Mesenchymal stem cell (in vitro differentiated cells and primary cell): ENCODE measurements at regions not wholly inside any gene's neighbourhood (a gene's known extent, or its start where the extent isn't known, plus 50 kb on each side); places are given as distances from the start of the nearest gene placed in this dataset.
"Not testable (repeated sequence)": the region's sequence is repeated elsewhere in the genome, so short reads cannot be mapped to it uniquely, and the experiment has no call there.

ENCODE experiments used
- DNase-seq: peaks from one replicate; pipeline ENCODE4 v3.0.0-alpha.2; 2013
- H2AFZ ChIP-seq: one replicate; pipeline ENCODE4 v1.6.1; 2013; ENCODE audit warnings: low read depth, mild to moderate bottlenecking, control low read depth, inconsistent platforms, low read length, moderate library complexity
- H2AK5ac ChIP-seq: 2 replicates; pipeline ENCODE4 v1.6.1; 2013; ENCODE audit warnings: low read length, moderate library complexity, mild to moderate bottlenecking, inconsistent platforms; ENCODE audit not compliant: severe bottlenecking
- H2BK120ac ChIP-seq: one replicate; pipeline ENCODE4 v1.6.1; 2013; ENCODE audit warnings: low read depth, mild to moderate bottlenecking, inconsistent platforms, low read length, moderate library complexity
- H2BK12ac ChIP-seq, 2 experiments: one replicate each; pipeline ENCODE4 v1.6.1; 2013; ENCODE audit warnings: inconsistent platforms in 2 of 2, low read length in 2 of 2, mild to moderate bottlenecking in 2 of 2, moderate library complexity in 2 of 2, control low read depth in 1 of 2
- H2BK15ac ChIP-seq: one replicate; pipeline ENCODE4 v1.6.1; 2013; ENCODE audit warnings: mild to moderate bottlenecking, low read depth, inconsistent platforms; ENCODE audit not compliant: poor library complexity, severe bottlenecking
- H2BK5ac ChIP-seq: 2 replicates; pipeline ENCODE4 v1.6.1; 2013; ENCODE audit warnings: low read depth, mild to moderate bottlenecking, low read length, control low read depth, inconsistent platforms; ENCODE audit not compliant: poor library complexity, severe bottlenecking
- H3K14ac ChIP-seq, 2 experiments: one replicate each; pipeline ENCODE4 v1.6.1; 2013; ENCODE audit warnings: inconsistent platforms in 2 of 2, low read length in 2 of 2, control low read depth in 1 of 2, mild to moderate bottlenecking in 1 of 2, moderate library complexity in 1 of 2
- H3K18ac ChIP-seq, 2 experiments: one replicate each; pipeline ENCODE4 v1.6.1; 2013; ENCODE audit warnings: inconsistent platforms in 2 of 2, low read length in 2 of 2, control low read depth in 1 of 2, low read depth in 1 of 2, mild to moderate bottlenecking in 1 of 2
- H3K23ac ChIP-seq, 2 experiments: one replicate each; pipeline ENCODE4 v1.6.1; 2013; ENCODE audit warnings: inconsistent platforms in 2 of 2, low read length in 2 of 2, mild to moderate bottlenecking in 2 of 2, moderate library complexity in 2 of 2, control low read depth in 1 of 2
- H3K27ac ChIP-seq: 2 replicates; pipeline ENCODE4 v1.5.1; 2013; ENCODE audit warnings: mild to moderate bottlenecking, moderate library complexity, low read length, control low read depth, inconsistent platforms; ENCODE audit not compliant: poor library complexity, severe bottlenecking
- H3K27me3 ChIP-seq, 2 experiments: 2 replicates each; pipeline versions ENCODE4 v1.6.1 to v1.7.0; 2013; ENCODE audit warnings: low read length in 2 of 2, mild to moderate bottlenecking in 2 of 2, moderate library complexity in 2 of 2, control low read depth in 1 of 2, inconsistent platforms in 1 of 2; ENCODE audit not compliant: control insufficient read depth in 1 of 2, insufficient read depth in 1 of 2
- H3K36me3 ChIP-seq, 2 experiments: 2 replicates each; pipeline versions ENCODE4 v1.6.1 to v1.7.0; 2013; ENCODE audit warnings: low read length in 2 of 2, control low read depth in 1 of 2, inconsistent platforms in 1 of 2, low read depth in 1 of 2, mild to moderate bottlenecking in 1 of 2; ENCODE audit not compliant: insufficient read depth in 2 of 2, control insufficient read depth in 1 of 2
- H3K4ac ChIP-seq, 2 experiments: one replicate each; pipeline ENCODE4 v1.6.1; 2013; ENCODE audit warnings: inconsistent platforms in 2 of 2, low read length in 2 of 2, mild to moderate bottlenecking in 2 of 2, moderate library complexity in 2 of 2, control low read depth in 1 of 2, low read depth in 1 of 2
- H3K4me1 ChIP-seq: 2 replicates; pipeline ENCODE4 v1.6.1; 2013; ENCODE audit warnings: low read depth, low read length, control low read depth; ENCODE audit not compliant: control insufficient read depth, insufficient read depth
- H3K4me2 ChIP-seq: 2 replicates; pipeline ENCODE4 v1.6.1; 2013; ENCODE audit warnings: low read length, mild to moderate bottlenecking, inconsistent platforms; ENCODE audit not compliant: poor library complexity, severe bottlenecking
- H3K4me3 ChIP-seq, 2 experiments: 2 replicates each; pipeline versions ENCODE4 v1.5.1 to v1.7.0; 2013; ENCODE audit warnings: low read length in 2 of 2, mild to moderate bottlenecking in 2 of 2, control low read depth in 1 of 2, low read depth in 1 of 2; ENCODE audit not compliant: insufficient read depth in 1 of 2
- H3K79me1 ChIP-seq: replicated peaks from 2 replicates; pipeline ENCODE4 v1.6.1; 2013; ENCODE audit warnings: mild to moderate bottlenecking, control low read depth, low read length, inconsistent platforms; ENCODE audit not compliant: poor library complexity, severe bottlenecking
- H3K9ac ChIP-seq: 2 replicates; pipeline ENCODE4 v1.7.0; 2013; ENCODE audit warnings: mild to moderate bottlenecking, low read length, moderate library complexity
- H3K9me3 ChIP-seq: 2 replicates; pipeline ENCODE4 v1.7.0; 2013; ENCODE audit warnings: mild to moderate bottlenecking, low read length; ENCODE audit not compliant: control insufficient read depth
- H4K8ac ChIP-seq: one replicate; pipeline ENCODE4 v1.6.1; 2013; ENCODE audit warnings: inconsistent platforms, mild to moderate bottlenecking, low read length, moderate library complexity
- H4K91ac ChIP-seq: one replicate; pipeline ENCODE4 v1.6.1; 2013; ENCODE audit warnings: mild to moderate bottlenecking, low read length, inconsistent platforms
- WGBS: methylation state at CpG from one replicate; pipeline ENCODE4 v1.1.7; 2013; ENCODE audit warnings: mixed read lengths; 5-methylcytosine and 5-hydroxymethylcytosine counted together

GRCh38 chr4:126762663-126763247 is 870.0 kb upstream of the INTU start:
- no peak overlapping the region for H2BK5ac ChIP-seq
- 100% methylated on average over 2 of the region's 5 CpGs for whole genome bisulfite sequencing

GRCh38 chr4:126766241-126766640 is 866.5 kb upstream of the INTU start:
- no peak overlapping the region for H3K4me2 ChIP-seq
- H3K4ac ChIP-seq, result no peak overlapping the region
- DNase-seq, result no peak
- H2AK5ac ChIP-seq, result no peak overlapping the region
- no peaks in the 10 kb centered on the region for H3K4me1 ChIP-seq
- no peak overlapping the region for H4K91ac ChIP-seq
- H3K9me3 ChIP-seq, result peaks cover 9% of the 10 kb centered on the region
- no peaks in the 10 kb centered on the region for H3K27me3 ChIP-seq
- no peak overlapping the region for H4K8ac ChIP-seq
- no peak overlapping the region for H3K4me3 ChIP-seq
- peak overlapping the region; percentile 45 for H3K9ac ChIP-seq
- no peaks in the 10 kb centered on the region for H3K79me1 ChIP-seq
- no peak overlapping the region for H2BK5ac ChIP-seq
- no peak overlapping the region for H2BK120ac ChIP-seq
- no peak overlapping the region for H3K23ac ChIP-seq
- H2AFZ ChIP-seq, result no peak overlapping the region
- H3K27ac ChIP-seq, result no peak overlapping the region
- H3K36me3 ChIP-seq, result no peaks in the 10 kb centered on the region
- WGBS, result 63% methylated on average over 1 of the region's 2 CpGs
- no peak overlapping the region for H2BK12ac ChIP-seq
- H3K14ac ChIP-seq, result no peak overlapping the region
- H2BK15ac ChIP-seq, result no peak overlapping the region
- H3K18ac ChIP-seq, result peak overlapping the region in 1 of 2 experiments; percentile 34

More at GRCh38 chr4:126762663-126763247, 870.0 kb upstream of the INTU start:
- no peak overlapping the region for H3K9ac ChIP-seq
- H3K4me3 ChIP-seq, result no peak overlapping the region
- H3K4me2 ChIP-seq, result no peak overlapping the region
- no peak overlapping the region for H3K4ac ChIP-seq
- H3K9me3 ChIP-seq, result peaks cover 9% of the 10 kb centered on the region
- no peak overlapping the region for H3K23ac ChIP-seq
- H2AK5ac ChIP-seq, result no peak overlapping the region
- H3K18ac ChIP-seq, result no peak overlapping the region
- no peak overlapping the region for H4K8ac ChIP-seq
- H3K27me3 ChIP-seq, result no peaks in the 10 kb centered on the region
- no peak for DNase-seq
- H3K14ac ChIP-seq, result no peak overlapping the region
- no peak overlapping the region for H4K91ac ChIP-seq
- no peak overlapping the region for H2BK15ac ChIP-seq
- no peaks in the 10 kb centered on the region for H3K36me3 ChIP-seq
- H3K4me1 ChIP-seq, result no peaks in the 10 kb centered on the region
- no peak overlapping the region for H2AFZ ChIP-seq
- no peak overlapping the region for H2BK12ac ChIP-seq
- H3K27ac ChIP-seq, result no peak overlapping the region
- H2BK120ac ChIP-seq, result no peak overlapping the region
- H3K79me1 ChIP-seq, result no peaks in the 10 kb centered on the region

- no peak overlapping the region for H3K4ac ChIP-seq
- no peaks in the 10 kb centered on the region for H3K36me3 ChIP-seq
- DNase-seq, result no peak
- no peak overlapping the region for H3K4me2 ChIP-seq
- no peak overlapping the region for H3K4me3 ChIP-seq
- H3K9ac ChIP-seq, result no peak overlapping the region
- no peak overlapping the region for H2AK5ac ChIP-seq
- H3K27ac ChIP-seq, result no peak overlapping the region
- H4K8ac ChIP-seq, result no peak overlapping the region
- no peak overlapping the region for H4K91ac ChIP-seq
- no peak overlapping the region for H3K18ac ChIP-seq
- H3K4me1 ChIP-seq, result no peaks in the 10 kb centered on the region
- peaks cover 3% of the 10 kb centered on the region for H3K9me3 ChIP-seq
- H2BK5ac ChIP-seq, result no peak overlapping the region
- H3K27me3 ChIP-seq, result no peaks in the 10 kb centered on the region
- no peak overlapping the region for H2AFZ ChIP-seq
- no peak overlapping the region for H3K14ac ChIP-seq
- no peak overlapping the region for H2BK15ac ChIP-seq
- H3K79me1 ChIP-seq, result no peaks in the 10 kb centered on the region
- no peak overlapping the region for H2BK120ac ChIP-seq
- no peak overlapping the region for H3K23ac ChIP-seq
- no peak overlapping the region for H2BK12ac ChIP-seq
Observed at GRCh38 chr4:126768338-126768737, 864.4 kb upstream of the INTU start.

GRCh38 chr4:126770811-126771553 is 861.8 kb upstream of the INTU start:
- not testable (repeated sequence) for H4K8ac ChIP-seq, H3K79me1 ChIP-seq, H2AFZ ChIP-seq, DNase-seq, H3K23ac ChIP-seq, H3K9me3 ChIP-seq, H2BK12ac ChIP-seq, H2BK15ac ChIP-seq, H3K4me3 ChIP-seq, H3K4me2 ChIP-seq, H3K27ac ChIP-seq, H4K91ac ChIP-seq, H3K18ac ChIP-seq, H3K4me1 ChIP-seq, H2BK5ac ChIP-seq, H3K4ac ChIP-seq, H2BK120ac ChIP-seq, H3K27me3 ChIP-seq, H3K9ac ChIP-seq, H3K14ac ChIP-seq, H2AK5ac ChIP-seq, H3K36me3 ChIP-seq
- WGBS, result 98% methylated on average over 46 of the region's 46 CpGs
